Stimulated activated CD4-positive, alpha-beta T cell treated with anti-CD3 and anti-CD28 coated beads, TNF-alpha, amount 100 ng/mL, for 24 hours (primary cell): ENCODE measurements at regions not wholly inside any gene's neighbourhood (a gene's known extent, or its start where the extent isn't known, plus 50 kb on each side); places are given as distances from the start of the nearest gene placed in this dataset.
"Not testable (repeated sequence)": the region's sequence is repeated elsewhere in the genome, so short reads cannot be mapped to it uniquely, and the experiment has no call there.

ENCODE experiments used
- DNase-seq, 3 experiments: peaks; one replicate each; pipeline ENCODE4 v3.0.0-alpha.2; 2020; ENCODE audit warnings: low read depth in 3 of 3

DNA sequence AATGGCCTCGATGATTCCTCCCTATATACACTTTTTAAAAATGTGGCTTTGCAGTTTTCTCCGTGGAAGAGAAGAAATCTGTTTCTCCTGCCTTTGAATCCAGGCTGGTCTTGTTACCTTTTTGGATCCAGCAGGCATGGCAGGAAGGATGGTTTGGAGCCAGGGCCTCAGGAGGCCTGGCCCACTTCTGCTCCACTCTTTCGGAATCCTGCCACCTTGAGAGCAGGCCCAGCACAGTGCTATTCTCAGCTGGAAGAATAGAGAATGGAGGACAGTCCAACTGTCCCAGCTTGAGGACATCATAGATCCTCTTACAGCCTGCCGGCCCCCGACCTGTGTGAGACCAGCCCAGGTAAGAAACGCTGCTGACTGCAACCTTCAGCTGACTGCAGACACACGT, 421.5 kb downstream of the FUT8 start:
- DNase-seq, result no peak

DNA sequence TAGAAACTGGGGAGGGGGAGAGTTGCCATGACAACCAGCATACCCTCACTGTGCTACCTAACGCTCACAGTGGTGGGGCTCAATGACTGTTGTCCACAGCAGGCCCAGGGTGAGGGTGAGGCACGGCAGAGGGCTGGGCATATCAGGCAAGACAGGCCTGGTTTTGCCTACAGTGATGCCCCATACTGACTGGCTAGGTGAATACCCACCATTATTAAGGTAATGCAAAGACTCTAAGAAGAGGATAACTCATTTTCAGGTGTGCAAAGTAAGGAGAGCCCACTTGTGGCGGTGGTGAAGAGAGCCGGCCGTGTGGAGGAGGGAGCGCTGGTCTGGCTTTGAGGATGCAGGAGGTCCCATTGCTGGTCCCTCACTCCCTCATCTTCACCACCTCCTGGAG, 422.3 kb downstream of the FUT8 start:
- DNase-seq, result no peak

DNA sequence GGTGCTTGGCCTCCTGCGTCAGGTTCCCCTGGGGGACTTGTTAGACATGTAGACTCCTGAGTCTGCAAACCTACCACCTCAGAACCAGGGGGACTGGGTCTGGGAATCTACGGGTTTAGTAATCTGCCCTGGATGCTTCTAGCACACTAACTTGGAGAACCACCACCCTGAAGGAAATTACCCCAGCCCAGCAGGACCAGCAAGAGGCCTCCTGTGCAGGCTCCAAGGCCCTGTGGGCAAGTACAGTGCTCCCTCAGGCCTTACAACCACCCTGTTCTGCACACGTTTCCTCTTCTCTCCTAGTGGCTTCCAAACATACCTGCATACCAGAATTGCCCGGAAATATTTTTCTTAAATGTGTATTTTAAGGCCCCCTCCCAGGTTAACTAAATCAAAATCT, 423.0 kb downstream of the FUT8 start:
- no peak for DNase-seq

DNA sequence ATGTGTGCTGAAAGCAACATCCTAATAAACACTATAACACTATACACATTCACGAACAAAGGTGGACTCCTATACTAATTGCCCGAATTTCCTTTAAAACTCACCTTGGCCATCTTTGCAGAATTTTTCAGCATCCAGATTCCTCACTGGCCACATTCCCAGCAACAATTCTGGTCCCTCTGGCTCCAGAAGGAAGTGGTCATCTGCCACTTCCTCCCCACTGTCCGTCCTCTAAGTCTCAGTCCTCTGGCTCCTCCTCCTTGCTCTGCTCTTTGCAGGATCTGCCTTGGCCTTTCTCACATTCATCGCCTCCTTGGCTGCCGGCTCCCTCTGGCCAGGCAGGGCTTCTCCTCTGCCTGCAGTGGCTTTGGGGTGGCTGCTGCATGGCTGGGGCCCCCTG, 426.0 kb downstream of the FUT8 start:
- DNase-seq, result no peak

DNA sequence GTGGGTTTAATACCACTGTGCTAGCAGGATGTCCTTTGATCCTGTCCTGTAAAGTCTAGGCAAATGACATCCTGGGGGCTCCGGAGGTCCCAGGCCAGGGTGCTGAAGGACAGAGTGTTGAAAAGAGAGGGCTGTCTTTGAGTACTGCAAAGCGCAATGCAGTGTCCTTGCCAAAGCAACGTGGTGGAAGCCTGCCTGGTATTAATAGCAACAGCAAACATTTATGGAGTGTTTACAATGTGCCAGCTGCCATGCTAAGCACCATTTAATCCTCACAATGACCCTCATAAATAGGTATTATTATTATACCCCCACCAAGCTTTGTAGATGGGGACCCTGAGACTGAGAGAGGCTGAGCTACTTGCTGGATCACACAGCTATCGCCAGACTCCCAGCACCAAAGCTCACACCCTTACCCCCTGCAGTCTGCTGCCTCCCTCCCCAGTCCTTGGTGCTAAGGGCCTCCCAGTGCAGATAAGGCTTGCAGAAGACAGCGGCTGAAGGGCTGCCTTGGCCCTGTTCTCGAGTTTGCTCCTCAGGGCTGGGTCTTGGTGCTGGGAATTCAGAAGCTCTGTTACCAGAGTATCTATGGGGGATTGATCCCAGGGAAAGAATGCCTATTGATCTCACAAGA, 427.7 kb downstream of the FUT8 start:
- DNase-seq, result no peak

DNA sequence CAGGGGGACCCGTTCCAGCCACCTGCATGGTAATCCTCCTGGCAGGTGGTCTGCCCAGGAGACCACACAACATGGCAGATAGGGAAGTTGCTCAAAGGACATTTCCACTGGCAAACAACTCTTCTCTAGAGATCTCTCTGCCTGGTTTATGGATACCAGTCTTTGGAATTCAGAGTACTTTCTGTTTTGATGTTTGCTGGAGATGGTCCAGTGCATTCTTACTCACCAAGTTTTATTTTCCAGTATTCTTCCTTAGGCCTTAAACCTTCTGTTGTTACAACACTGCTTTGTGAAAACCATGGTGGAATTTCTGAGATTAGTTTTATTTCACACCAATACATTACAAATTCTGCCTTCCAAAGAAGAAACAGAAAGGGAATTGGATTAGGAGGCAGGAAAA, 428.3 kb downstream of the FUT8 start:
- DNase-seq, result no peak

DNA sequence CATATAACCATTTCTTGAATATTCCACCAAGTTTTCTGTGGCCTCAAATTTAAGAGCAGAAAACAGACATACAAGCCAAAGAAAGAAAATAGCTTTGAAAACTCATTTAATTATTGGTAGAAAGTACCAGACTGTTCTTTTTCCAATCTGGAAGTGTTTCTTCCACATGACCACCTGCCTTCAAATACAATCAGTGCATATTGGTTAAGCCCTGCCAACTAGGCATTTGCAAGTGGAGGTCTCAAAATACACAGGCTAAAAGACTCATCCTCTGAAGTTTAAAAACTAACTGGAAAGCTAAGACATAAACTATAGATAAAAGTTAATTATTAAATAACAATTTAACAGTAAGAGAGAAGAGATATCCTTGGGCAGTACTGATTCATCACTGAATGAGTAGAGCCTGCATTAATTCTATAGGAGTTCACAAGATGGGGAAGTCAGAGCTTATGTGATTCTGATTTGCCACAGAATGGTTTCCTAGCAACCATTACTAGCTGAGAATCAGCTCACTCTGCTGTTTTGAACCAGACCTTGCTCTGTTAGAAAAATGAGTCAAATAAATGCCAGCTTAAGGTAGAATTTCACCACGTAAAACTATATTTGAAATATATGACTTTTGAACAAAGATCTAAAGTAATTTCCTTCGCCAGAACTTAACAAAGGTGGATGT, 433.8 kb downstream of the FUT8 start:
- DNase-seq, result no peak

DNA sequence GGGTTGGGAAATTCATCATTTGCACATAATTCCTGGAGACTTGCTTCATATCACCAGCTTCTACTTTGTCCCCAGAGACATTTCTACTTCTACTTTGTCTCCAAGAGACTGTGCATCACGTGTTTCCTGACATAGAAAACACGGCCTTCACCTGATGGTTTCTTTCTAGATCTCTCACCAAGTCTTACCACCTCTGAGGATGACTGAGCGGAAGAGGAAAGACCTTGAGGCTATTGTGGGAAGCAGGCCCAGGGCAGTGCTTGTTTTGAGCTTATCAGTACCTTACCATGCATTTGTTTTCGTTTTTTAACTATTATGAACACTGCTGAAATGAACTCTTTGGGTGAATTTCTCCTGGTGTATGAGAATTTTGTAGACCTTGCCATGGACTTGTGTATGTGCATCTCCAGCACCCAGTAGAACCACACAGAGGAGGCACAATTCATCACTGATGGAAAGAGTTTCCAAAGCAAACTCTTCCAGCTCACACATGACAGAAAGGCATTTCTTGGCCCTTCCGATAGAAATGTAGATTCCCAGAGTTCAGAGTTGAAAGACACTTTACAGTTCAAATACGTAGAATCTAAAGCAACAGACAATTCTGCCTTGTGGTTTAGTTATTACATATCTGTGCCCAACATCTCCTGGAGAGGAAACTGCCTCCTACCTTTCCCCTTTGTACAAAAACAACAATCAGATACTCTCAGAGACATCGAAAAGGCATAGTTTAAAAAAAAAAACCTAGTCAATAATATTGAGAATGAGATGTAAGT, 434.7 kb downstream of the FUT8 start:
- DNase-seq, result peak; percentile 25 to 40 (median 38)

DNA sequence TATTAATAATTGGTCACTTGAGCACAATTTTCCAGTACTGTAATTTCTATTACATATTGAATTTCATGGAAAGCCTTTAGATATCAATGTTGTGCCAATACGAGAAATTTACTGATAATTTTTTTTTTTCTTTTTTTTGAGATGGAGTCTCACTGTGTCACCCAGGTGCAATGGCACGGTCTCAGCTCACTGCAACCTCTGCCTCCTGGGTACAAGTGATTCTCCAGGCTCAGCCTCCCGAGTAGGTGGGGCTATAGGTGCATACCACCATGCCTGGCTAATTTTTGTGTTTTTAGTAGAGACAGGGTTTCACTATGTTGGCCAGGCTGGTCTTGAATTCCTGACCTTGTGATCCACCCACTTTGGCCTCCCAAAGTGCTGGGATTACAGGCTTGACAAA, 435.4 kb downstream of the FUT8 start:
- DNase-seq, result not testable (repeated sequence)

DNA sequence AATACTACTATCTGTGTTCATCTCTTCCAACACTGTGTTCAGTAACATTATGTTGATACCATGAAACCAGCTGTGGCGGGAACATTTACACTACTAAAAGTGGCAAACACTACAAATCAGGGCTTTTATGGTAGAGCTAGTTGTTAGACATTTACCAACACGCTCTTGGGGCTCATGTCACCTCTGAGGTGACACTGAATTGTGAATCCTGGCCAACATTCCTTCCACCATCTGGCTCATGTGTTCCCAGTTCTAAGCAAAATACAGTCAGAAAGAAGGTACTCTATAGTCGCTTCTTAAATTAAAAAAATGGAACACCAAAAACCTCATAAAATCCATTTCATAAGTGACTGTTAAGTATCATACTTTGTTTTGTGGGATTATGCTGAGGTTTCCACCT, 436.6 kb downstream of the FUT8 start:
- DNase-seq, result no peak

DNA sequence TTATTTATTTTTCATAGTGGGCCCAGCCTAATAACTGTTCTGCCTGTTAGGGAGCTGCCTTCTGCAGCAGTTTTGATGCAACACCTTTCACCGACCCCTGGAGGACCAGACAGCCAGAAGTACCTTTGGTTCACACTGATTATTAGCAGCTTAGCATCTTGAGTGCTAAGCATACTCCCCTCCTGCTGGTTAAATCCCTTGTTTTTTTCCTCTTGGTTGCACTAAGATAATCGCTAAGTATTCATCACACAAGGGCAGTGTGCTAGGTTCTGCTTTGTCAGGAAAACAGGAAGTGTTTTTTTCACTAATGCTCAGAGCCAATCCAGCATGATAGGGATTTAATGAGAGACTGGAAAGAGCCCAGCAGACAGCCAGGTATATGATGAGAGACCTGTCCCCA, 437.0 kb downstream of the FUT8 start:
- DNase-seq, result no peak

DNA sequence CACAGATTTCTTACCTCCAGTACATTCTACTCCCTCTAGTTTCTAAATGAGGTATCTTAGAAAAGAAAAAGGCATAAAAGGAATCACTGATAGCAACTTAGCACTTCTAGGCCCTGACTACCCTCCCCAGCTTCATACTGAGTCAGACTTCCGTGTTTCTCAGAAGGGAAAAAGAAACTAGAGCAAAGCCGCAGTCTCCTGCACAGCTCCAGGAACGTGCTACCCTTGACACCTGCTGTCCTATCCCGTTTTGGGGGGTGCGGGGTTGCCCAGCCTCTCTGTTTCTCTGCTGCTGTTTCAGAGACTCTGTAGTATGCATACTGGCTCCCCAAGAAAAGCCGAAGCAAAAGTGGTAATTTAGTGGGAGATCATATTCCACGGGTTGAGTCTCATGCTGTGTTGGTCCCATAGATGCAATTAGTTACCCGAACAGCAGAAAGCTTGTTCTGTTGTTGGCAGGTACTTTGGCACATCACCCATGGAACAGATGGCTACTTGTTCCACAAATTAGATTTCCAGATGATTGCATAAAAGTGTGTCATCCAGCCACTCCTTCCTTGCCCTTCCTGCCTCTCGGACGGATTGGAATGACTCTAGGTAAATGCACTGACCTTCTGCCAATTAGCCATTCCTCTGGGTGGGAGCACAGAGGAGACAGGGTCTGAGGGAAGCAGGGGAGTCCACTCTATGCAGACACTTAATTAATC, 438.1 kb downstream of the FUT8 start:
- peak; percentile 26 to 51 (median 43) for DNase-seq

DNA sequence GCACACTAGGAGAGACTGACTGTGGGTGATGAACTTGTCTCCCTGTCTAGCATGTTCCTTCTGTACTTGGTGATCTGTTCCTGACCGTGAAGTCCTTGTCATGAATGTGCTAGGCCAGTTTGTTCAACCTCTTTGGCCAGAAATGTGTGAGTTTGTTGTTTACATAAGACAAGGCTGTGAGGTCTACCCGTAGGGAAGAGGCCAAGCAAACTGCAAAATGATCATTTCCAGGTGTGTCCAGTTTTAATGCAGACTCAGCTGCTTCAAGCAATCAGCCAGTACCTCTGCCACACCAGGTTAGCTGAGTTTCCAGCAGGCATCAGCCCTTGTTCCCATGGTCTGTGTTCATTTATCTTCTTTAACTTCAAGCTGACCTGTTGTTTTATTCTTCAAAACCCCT, 440.2 kb downstream of the FUT8 start:
- DNase-seq, result no peak

DNA sequence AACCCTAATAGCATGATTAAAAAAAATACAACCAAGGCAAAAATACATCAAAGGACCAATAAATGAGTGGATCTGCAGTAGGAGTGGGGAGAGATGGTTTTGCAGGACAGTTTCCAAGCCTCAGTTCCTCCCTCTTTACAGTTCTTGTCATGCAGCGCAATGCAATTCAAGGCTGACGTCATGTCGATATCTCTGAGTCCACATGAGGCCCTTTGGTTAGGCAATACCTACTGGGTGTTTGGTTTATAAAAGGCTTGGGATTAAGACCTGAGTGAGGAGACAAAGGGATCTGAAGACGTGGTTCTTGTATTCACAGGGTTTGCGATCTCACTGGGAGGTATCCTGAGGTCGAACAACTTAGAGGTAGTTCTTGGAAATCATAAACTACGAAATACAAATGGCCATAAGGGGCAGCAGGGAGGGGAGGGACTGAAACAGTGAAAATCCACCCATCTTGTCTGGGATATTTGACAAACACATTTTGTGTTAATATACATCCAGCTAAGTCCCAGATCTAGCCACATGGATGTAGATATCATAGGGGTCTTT, 441.0 kb downstream of the FUT8 start:
- no peak for DNase-seq

DNA sequence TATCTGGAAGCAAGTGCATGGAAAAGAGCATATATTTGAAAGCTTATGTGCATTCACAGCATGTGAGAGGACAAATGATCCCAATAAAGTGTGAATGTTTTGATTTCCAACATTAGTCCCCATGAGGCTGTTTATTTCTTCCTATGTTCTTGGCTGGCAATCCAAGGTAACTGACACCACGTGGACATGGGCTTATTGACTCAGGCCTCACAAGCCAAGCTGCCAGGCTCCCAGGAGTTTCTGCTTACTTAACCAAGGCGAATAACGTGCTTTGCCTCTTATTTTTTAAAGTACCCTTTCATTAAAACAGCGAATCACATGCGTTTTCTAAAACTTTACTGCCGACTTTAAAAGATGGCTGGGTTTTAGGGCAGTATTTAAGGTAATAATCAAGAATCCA, 441.7 kb downstream of the FUT8 start:
- no peak for DNase-seq

DNA sequence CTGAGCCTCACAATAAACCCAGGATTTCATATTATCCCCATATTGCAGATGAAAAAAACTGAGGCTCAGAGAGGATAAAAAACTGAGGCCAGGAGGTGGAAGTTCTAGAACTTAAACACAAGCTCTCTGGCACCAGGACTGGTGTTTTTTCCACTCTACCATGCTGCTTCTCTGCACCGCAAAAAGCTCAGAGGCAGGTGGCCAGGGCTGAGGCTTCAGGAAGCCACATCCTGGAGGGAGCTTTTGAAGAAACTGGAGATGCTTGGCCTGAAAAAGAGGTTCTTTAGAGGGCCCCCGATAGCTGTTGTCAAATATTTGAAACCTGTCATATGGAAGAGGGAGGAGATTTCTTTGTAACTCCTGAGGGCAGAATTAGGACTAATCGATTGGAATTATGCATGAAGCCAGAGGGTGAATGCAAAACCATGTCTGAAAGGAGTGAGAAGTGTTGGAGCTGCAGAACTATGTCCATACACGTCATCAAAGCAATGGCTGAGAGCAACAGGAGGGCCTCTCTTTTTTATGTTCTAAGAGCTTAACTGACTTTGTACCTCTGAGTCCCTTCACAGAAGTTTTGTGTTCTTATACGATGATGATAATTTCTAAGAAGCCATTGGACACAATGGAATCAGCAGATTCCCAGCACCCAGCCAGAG, 448.6 kb downstream of the FUT8 start:
- no peak for DNase-seq

DNA sequence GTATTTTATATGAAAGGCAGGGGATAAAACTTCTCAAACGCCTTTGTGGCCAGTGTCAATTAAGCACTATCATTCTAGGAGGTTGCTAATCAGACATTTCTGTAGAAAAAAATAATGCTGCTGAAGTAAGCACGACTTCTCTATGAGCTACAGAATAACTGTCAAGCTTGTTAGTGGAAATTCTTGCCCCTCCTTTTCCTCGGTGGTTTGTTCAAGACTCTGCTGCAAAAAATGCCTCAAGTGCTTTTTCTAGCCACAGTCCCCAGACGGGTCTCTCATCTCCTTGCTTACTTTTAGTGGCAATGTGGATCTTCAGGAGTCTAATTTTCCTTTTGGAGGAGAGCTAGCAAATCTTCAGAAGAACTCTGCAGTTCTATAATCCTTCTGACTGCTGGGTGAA, 452.0 kb downstream of the FUT8 start:
- no peak for DNase-seq

DNA sequence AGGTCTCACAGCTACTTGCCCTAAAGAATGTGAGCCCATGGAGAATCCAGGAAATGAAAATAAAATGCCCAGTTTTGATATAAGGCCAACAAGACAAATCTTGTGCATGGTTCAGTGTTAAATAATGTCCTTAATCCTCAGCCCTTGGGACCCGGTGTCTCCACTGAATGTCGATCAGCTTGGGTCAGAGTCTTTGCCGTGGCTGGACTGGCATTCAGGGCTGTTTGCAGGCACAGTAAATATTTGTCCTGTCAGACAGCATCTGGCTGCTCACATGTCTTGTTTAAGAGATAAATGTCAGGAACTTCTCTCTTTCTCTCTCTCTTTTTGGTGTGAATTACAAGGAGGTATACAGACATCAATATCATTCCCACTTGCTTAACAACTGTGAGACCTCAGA, 452.5 kb downstream of the FUT8 start:
- no peak for DNase-seq

DNA sequence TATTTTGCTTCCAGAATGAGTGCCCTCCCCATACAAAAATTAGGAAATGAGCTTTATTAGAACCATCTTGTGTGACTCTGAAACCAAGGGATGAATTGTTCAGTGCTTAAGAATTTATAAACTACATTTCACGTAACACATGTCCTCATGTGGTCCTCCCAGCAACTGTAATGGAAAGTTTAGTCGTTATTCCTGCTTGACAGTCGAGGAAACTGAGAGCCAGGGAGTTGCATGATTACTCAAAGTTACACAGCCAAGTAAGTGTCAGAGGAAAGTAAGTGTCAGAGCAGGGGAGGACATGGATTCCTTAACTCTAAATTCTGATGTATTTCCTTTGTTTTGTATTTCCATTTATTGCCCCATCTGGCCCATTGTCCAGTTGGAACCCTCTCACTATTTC, 453.9 kb downstream of the FUT8 start:
- DNase-seq, result no peak

DNA sequence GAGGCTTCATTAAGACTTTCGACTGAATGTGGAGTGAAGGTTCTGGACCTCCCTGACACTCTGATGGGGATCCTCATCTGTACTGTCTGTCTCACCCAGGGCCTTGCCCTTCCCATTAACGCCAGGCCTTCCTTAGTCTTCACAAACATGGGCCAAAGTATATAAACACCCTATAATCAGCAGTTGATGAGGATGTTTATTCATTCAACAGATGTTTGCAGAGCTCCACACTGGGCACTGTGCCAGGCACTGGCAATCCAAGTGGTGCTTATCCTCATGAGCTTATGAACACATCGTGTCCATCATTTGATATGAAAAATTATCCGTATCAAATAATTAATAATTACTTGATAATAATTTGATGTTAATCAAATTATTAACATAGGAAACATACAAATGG, 454.4 kb downstream of the FUT8 start:
- DNase-seq, result no peak

DNA sequence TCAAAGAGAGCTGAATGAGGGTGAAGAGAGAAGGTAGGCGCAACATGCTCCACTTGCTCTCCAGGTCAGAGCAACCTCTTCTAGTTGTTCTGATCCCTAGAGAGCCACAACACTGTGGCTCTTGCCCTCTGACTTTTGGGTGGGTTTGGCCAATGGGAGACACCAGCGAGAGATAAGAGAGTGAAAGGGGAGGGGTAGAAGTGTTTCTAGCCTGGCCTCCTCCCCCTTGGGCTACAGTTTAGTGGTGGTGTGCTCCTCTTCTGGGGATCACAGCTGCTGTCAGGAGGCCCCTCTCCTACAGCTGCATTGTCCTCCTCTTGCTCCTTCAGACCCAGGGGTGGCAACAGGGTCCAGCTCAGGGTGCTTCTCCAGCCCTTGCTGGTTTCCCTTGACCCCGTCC, 454.8 kb downstream of the FUT8 start:
- DNase-seq, result no peak

DNA sequence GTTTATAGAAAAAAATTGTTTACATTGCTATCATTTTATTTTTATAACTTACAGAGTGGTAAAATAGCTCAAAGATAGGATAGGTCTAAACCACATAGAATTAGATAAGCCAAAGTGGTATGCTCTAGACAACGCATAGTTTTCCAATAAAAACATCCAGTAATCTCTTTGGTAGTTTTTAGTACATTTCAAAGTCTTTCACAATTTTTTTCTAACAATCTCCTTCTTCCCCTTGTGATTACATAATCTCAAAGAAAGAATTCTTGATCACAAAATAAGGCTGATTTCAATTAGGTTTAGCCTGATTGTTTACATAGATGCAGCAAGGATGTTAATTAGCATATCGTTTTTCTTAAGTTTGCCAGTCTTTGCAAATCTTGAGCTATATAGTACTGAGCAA, 460.0 kb downstream of the FUT8 start:
- DNase-seq, result no peak
